Pancreas (tissue), 10 donors: ENCODE measurements at regions not wholly inside any gene's neighbourhood (a gene's known extent, or its start where the extent isn't known, plus 50 kb on each side); places are given as distances from the start of the nearest gene placed in this dataset.
A peak's percentile ranks its signal among the peaks of the same experiment; 100 is the strongest.

ENCODE experiments used
- ATAC-seq, 4 donors: fragments of 200-7000 bp; cut with Tn5 transposase; one replicate each; pipeline versions ENCODE4 v1.8.0 to v1.9.1; 2020; ENCODE audit warnings: mild to moderate bottlenecking in 4 of 4, moderate library complexity in 4 of 4
- DNase-seq, 6 donors: peaks; one replicate each; pipeline ENCODE4 v3.0.0-alpha.2; 2020
- FAIRE-seq: peaks from 2 replicates; lab custom pipeline; 2012; peaks lifted over from hg19 to GRCh38; lab: Jason Lieb, UNC
- H3K27ac ChIP-seq, 4 donors: fragments of 200-600 bp; sonication (generic); 1 replicate in 3 of 4; 2 replicates in 1 of 4; pipeline versions ENCODE4 v1.5.0 to v1.8.0; 2020
- H3K27me3 ChIP-seq, 4 donors: fragments of 200-600 bp; one replicate each; pipeline ENCODE4 v1.8.0; 2021
- H3K36me3 ChIP-seq, 3 donors: fragments of 200-600 bp; sonication (generic) in 1 of 3; one replicate each; pipeline versions ENCODE4 v1.5.0 to v1.8.0; 2020 to 2021
- H3K4me1 ChIP-seq, 3 donors: fragments of 200-600 bp; one replicate each; pipeline ENCODE4 v1.8.0; 2021
- H3K4me3 ChIP-seq, 4 donors: fragments of 200-600 bp; sonication (generic) in 2 of 4; one replicate each; pipeline versions ENCODE4 v1.5.0 to v1.8.0; 2020 to 2021
- H3K9me3 ChIP-seq, 4 donors: fragments of 200-600 bp; one replicate each; pipeline ENCODE4 v1.8.0; 2021
- whole genome bisulfite sequencing, 2 donors: extraction: QIAGEN DNeasy Blood & Tissue Kit; methylation state at CpG; one replicate each; pipeline ENCODE4 v1.1.7; 2013; 5-methylcytosine and 5-hydroxymethylcytosine counted together
- intact Hi-C, 3 donors: fragments of 100-400 bp; cut with DNase I; formaldehyde crosslinking; loops; one replicate each; pipeline versions ENCODE4 v1.11.1 to v1.14.2; 2022
- TF ChIP-seq, protein P1 (sequence below), 4 donors: fragments of 200-600 bp; sonication (generic) in 3 of 4; IDR thresholded peaks; one replicate each; pipeline versions ENCODE4 v1.5.0 to v1.8.0; 2021; ENCODE audit warnings: antibody characterized with exemption in 4 of 4
- donor health status: healthy with polysubstance abuse.
- donor health status: DM: no; HTN: no; CAD: no; lungs with moderate emphysema.
- donor health status: DM: no; HTN: no; CAD: no.
- donor health status: control.
- donor health status: control.
- donor health status: Bipolar disorder and iron deficiency.
- donor health status: DM: yes; HTN: yes; CAD: no.
- donor health status: DM: no; HTN: no; CAD: no.
- donor health status: DM: no; HTN: no; CAD: no.
- donor health status: DM: yes; HTN: yes; CAD: no.

DNA sequence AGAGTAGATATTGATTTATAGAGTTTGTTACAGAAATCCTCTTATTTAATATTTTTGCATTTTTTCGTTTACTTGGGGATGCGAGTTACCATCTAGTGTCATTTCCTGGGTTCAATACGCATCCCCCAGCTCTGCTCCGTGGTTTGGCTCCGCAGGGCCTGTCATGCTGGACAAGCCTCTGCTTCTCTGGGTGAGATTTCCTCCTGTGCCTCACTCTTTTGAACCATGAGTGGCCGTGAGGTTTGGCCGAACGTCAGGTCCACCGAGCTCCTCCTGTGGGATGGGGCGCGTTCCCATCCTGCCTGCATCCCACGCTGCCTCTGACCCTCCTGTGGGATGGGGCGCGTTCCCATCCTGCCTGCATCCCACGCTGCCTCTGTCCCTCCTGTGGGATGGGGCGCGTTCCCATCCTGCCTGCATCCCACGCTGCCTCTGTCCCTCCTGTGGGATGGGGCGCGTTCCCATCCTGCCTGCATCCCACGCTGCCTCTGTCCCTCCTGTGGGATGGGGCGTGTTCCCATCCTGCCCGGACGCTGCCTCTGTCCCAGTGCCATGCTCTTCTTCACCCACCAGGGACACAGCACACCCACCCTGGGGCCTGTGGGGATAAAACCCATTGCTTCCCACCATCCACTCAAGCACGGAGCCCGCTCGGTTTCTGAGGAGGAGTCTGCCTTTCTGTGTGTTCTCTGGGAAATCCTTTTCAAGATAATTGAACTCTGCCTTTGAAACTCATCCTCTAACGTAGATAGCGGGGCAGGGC, 506.8 kb downstream of the BRD1 start:
- Histone ChIP-seq H3K4me1 (no peaks in the 10 kb centered on the region), H3K27ac (no peak overlapping the region), H3K27me3 (peaks cover 0 to 34% (median 4%) of the 10 kb centered on the region in 4 donors), H3K9me3 (no peaks in the 10 kb centered on the region), H3K4me3 (no peak overlapping the region), H3K36me3 (no peaks in the 10 kb centered on the region)
- no peak for DNase-seq
- TF ChIP-seq, protein P1, sequence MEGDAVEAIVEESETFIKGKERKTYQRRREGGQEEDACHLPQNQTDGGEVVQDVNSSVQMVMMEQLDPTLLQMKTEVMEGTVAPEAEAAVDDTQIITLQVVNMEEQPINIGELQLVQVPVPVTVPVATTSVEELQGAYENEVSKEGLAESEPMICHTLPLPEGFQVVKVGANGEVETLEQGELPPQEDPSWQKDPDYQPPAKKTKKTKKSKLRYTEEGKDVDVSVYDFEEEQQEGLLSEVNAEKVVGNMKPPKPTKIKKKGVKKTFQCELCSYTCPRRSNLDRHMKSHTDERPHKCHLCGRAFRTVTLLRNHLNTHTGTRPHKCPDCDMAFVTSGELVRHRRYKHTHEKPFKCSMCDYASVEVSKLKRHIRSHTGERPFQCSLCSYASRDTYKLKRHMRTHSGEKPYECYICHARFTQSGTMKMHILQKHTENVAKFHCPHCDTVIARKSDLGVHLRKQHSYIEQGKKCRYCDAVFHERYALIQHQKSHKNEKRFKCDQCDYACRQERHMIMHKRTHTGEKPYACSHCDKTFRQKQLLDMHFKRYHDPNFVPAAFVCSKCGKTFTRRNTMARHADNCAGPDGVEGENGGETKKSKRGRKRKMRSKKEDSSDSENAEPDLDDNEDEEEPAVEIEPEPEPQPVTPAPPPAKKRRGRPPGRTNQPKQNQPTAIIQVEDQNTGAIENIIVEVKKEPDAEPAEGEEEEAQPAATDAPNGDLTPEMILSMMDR (IDR thresholded peaks at IDR 0.05), result no peak
- WGBS, 2 donors, result 61 to 68% methylated on average over 23 of the region's 29 CpGs
- FAIRE-seq, result no peak
- intact Hi-C loops, result no loop called here
- no peak for ATAC-seq

DNA sequence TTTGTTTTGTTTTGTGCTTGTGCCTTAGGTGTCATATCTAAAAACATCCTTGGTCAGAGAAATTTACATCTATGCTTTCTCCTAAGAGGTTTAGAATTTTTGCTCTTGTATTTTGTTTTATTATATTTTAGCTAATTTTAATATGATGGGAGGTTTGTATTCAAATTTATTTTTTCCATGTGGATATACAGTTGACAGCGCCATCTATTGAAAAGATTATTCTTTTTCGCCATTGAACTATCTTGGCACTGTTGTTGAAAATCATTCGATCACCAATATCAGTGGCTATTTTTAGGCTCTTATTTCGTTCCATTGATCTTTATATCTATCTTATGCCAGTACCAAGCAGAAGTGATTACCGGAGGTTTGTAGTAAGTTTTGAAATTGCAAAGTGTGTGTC, 510.3 kb downstream of the BRD1 start:
- DNase-seq (no peak), FAIRE-seq (no peak)

DNA sequence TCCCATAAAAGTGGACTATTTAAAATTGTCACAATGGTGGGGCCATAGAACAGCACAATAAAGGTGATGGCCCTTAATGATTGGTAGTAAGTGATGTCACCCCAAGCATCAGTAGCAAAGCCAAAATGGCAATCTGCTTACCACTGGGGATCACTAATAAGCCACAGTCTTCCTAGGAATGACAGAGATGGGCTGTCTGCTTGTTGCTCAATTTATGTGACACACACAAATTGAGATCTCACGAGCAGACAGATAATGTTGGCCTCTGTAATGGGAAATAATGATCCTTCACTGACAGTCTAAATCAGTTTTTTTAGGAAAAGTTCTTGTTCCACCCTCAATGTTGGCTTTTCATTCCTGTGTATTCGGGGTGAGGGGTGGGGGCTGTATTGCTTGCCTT, 515.1 kb downstream of the BRD1 start:
- H3K9me3 ChIP-seq, result no peaks in the 10 kb centered on the region
- TF ChIP-seq, protein P1 (IDR thresholded peaks at IDR 0.05), result no peak
- no peak for ATAC-seq
- no peak for DNase-seq
- no peaks in the 10 kb centered on the region for H3K4me1 ChIP-seq
- FAIRE-seq, result no peak
- H3K27me3 ChIP-seq, result no peaks in the 10 kb centered on the region
- 21 to 29% methylated on average over 2 of the region's 2 CpGs for WGBS, 2 donors
- intact Hi-C loops, result no loop called here
- H3K4me3 ChIP-seq, result no peak overlapping the region
- no peaks in the 10 kb centered on the region for H3K36me3 ChIP-seq
- no peak overlapping the region for H3K27ac ChIP-seq

More for the DNA sequence above, 510.3 kb downstream of the BRD1 start:
- H3K4me1 ChIP-seq, result no peaks in the 10 kb centered on the region
- WGBS, 2 donors, result 27 to 29% methylated on average over 5 of the region's 5 CpGs
- intact Hi-C loops, result no loop called here
- H3K36me3 ChIP-seq, result no peaks in the 10 kb centered on the region
- H3K9me3 ChIP-seq, result no peaks in the 10 kb centered on the region
- TF ChIP-seq, protein P1 (IDR thresholded peaks at IDR 0.05), result no peak
- H3K27me3 ChIP-seq, result peaks cover 0 to 28% (median 4%) of the 10 kb centered on the region in 4 donors
- H3K27ac ChIP-seq, result no peak overlapping the region
- no peak overlapping the region for H3K4me3 ChIP-seq
- no peak for ATAC-seq

DNA sequence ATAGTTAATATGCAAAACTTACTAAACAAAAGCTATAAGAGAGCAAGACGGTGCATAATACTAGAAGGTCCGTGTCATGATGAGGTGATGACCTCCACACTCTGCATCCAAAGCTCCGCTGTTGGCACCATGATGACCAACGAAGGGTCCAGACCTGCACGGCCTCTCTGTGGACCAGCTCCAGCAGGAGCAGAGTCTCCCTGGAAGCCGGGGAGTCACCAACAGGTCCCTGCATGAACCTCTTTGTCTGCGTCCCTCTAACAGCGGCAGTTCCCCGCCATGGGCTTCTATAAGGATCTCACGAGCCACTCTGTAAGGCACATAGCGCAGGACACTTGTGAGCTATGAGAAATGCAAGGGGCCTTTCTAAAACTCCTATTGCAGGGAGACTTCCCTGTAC, 517.3 kb downstream of the BRD1 start:
- WGBS, 2 donors, result 63 to 72% methylated on average over 11 of the region's 11 CpGs
- TF ChIP-seq, protein P1 (IDR thresholded peaks at IDR 0.05), result no peak
- H3K27me3 ChIP-seq, result peaks cover 0 to 3% (median 1%) of the 10 kb centered on the region in 4 donors
- no peaks in the 10 kb centered on the region for H3K4me1 ChIP-seq
- H3K27ac ChIP-seq, result no peak overlapping the region
- no peaks in the 10 kb centered on the region for H3K36me3 ChIP-seq
- intact Hi-C loops, result no loop called here
- no peaks in the 10 kb centered on the region for H3K9me3 ChIP-seq
- no peak overlapping the region for H3K4me3 ChIP-seq
- FAIRE-seq (no peak), ATAC-seq (no peak), DNase-seq (peak in 1 of 6 donors; percentile 28)

DNA sequence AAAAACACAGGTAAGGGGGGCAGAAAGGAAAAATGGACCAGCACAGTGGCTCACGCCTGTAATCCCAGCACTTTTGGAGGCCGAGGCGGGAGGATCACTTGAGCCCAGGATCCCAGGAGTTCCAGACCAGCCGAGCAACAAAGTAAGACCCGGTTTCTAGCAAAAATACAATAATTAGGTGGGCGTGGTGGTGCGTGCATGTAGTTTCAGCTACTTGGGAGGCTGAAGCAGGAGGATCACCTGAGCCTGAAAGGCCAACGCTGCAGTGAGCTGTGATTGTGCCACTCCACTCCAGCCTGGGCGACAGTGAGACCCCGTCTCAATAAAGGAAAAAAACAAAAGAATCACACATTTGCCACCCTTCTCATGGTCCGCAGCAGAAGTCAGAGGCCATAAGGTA, 519.4 kb downstream of the BRD1 start:
- ATAC-seq, result no peak
- Histone ChIP-seq H3K9me3 (no peaks in the 10 kb centered on the region), H3K27me3 (peaks cover 0 to 3% (median 1%) of the 10 kb centered on the region in 4 donors), H3K4me3 (no peak overlapping the region), H3K36me3 (no peaks in the 10 kb centered on the region), H3K27ac (no peak overlapping the region), H3K4me1 (no peaks in the 10 kb centered on the region)
- no peak for FAIRE-seq
- intact Hi-C loops, result loop anchor here in 2 of 3 donors (5.0 to 10.0 kb wide), 2 partner anchors 263 to 731 kb away; no protein-coding TSS in a partner anchor
- TF ChIP-seq, protein P1 (IDR thresholded peaks at IDR 0.05), result no peak
- WGBS, 2 donors, result 52 to 72% methylated on average over 11 of the region's 11 CpGs
- peak in 2 of 6 donors; percentile 5 to 14 for DNase-seq
